OCI-LY1 (cell line): ENCODE measurements at regions not wholly inside any gene's neighbourhood (a gene's known extent, or its start where the extent isn't known, plus 50 kb on each side); places are given as distances from the start of the nearest gene placed in this dataset.

Source experiments
- CTCF ChIP-seq: fragments of 200-600 bp; sonication (generic), shearing (Covaris generic); IDR thresholded peaks from 2 replicates; pipeline ENCODE4 v1.5.1; 2017; ENCODE audit warnings: mild to moderate bottlenecking, antibody characterized with exemption, low read length, moderate library complexity, mixed read lengths
- EZH2 ChIP-seq: fragments of 200-600 bp; sonication (generic), shearing (Covaris generic); IDR thresholded peaks from 2 replicates; pipeline ENCODE4 v1.8.0; 2017; ENCODE audit warnings: borderline replicate concordance, mixed run types, mild to moderate bottlenecking, antibody characterized with exemption, low read length, moderate library complexity, mixed read lengths

DNA sequence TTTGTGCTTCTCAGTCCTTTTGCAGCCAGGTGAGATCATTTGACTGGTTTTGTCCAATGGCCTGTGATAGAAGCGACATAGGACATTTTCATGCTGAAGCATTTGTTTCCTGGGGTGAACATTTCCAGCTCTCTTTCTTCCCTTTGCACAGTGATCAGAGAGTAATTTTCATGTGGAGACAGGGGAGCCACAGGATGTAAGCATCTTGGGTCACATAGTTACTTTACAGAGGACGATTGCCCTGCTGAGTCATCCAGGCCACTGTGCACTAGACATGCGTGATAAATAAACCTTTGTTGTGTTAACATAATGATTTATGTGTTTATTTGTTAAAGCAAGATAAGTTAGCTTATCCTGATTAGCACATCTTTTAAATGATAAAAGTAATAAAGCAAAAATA lies 263.5 kb upstream of the CCDC179 start:
- no peak for TF ChIP-seq CTCF
- no peak for TF ChIP-seq EZH2
